HCT116 (cell line): ENCODE measurements at regions not wholly inside any gene's neighbourhood (a gene's known extent, or its start where the extent isn't known, plus 50 kb on each side); places are given as distances from the start of the nearest gene placed in this dataset.

ENCODE experiments used
- ATAC-seq: fragments of 200-7000 bp; cut with Tn5 transposase; 2 replicates; pipeline ENCODE4 v1.9.1; 2020; ENCODE audit warnings: mild to moderate bottlenecking, moderate library complexity
- BruUV-seq: library from RNA; stranded (reverse); fragments of 400-500 nt; replicated peaks from 2 replicates; lab custom pipeline; 2021; lab: Mats Ljungman, UMichigan
- CTCF ChIA-PET: fragments of 300-600 bp; sonication (Branson Sonifier 250); formaldehyde crosslinking; loops from one replicate; lab custom pipeline; 2021; ENCODE audit warnings: antibody characterized with exemption; lab: Charles Lee
- POLR2A ChIA-PET: fragments of 300-600, 350-600 bp; sonication (Branson Sonifier 250); formaldehyde crosslinking; loops from one replicate; lab custom pipeline; 2021; ENCODE audit warnings: antibody characterized with exemption; lab: Charles Lee
- RAD21 ChIA-PET, 2 experiments: fragments of 300-600 bp; sonication (Branson Sonifier 250); formaldehyde crosslinking; loops; one replicate each; lab custom pipeline; 2023; ENCODE audit warnings: low total read pairs in 2 of 2; ENCODE audit not compliant: uncharacterized antibody in 2 of 2, unreplicated experiment in 2 of 2, low non-redundant PET in 1 of 2; lab: Charles Lee
- DNase-seq: peaks from one replicate; pipeline ENCODE4 v3.0.0-alpha.2; 2010; ENCODE audit warnings: low read depth, low spot score
- H2AFZ ChIP-seq: fragments of 200-600 bp; shearing (Covaris generic), sonication (generic); 2 replicates; pipeline ENCODE4 v1.6.1; 2017; ENCODE audit warnings: low read depth, mixed run types, mixed read lengths, antibody characterized with exemption, low read length; ENCODE audit not compliant: poor library complexity, severe bottlenecking
- H3K27ac ChIP-seq: 2 replicates; pipeline ENCODE4 v1.5.1; 2012; ENCODE audit warnings: low read depth, low read length
- H3K27me3 ChIP-seq: fragments of 200-600 bp; sonication (generic); 2 replicates; pipeline ENCODE4 v1.6.1; 2016; ENCODE audit warnings: mixed run types, low read length, mixed read lengths; ENCODE audit not compliant: insufficient read depth
- H3K36me3 ChIP-seq, 2 experiments: fragments of 200-500 bp in 1 of 2; fragments of 200-600 bp in 1 of 2; sonication (Bioruptor generic) in 1 of 2; sonication (generic) in 1 of 2; 2 replicates each; pipeline versions ENCODE4 v1.5.1 to v1.6.1; 2014 to 2016; ENCODE audit warnings: low read length in 2 of 2, inconsistent platforms in 1 of 2, mixed read lengths in 1 of 2, mixed run types in 1 of 2; ENCODE audit not compliant: insufficient read depth in 2 of 2, control insufficient read depth in 1 of 2
- H3K4me1 ChIP-seq, 2 experiments: fragments of 200-600 bp in 1 of 2; sonication (generic) in 1 of 2; 2 replicates each; pipeline versions ENCODE4 v1.5.1 to v1.6.1; 2012 to 2017; ENCODE audit warnings: low read length in 2 of 2, inconsistent platforms in 1 of 2, mild to moderate bottlenecking in 1 of 2, mixed read lengths in 1 of 2, mixed run types in 1 of 2, moderate library complexity in 1 of 2; ENCODE audit not compliant: insufficient read depth in 2 of 2, control insufficient read depth in 1 of 2
- H3K4me2 ChIP-seq: fragments of 200-600 bp; sonication (generic); 2 replicates; pipeline ENCODE4 v1.6.1; 2017; ENCODE audit warnings: mixed run types, low read length, mixed read lengths
- H3K4me3 ChIP-seq, 2 experiments: fragments of 200-600 bp in 1 of 2; sonication (generic) in 1 of 2; replicated peaks in 1 of 2; 2 replicates each; pipeline ENCODE4 v1.5.1; 2011 to 2016; ENCODE audit warnings: low read length in 2 of 2, control low read depth in 1 of 2, low read depth in 1 of 2, mild to moderate bottlenecking in 1 of 2, mixed read lengths in 1 of 2, mixed run types in 1 of 2
- H3K79me2 ChIP-seq: fragments of 200-600 bp; sonication (generic); 2 replicates; pipeline ENCODE4 v1.6.1; 2017; ENCODE audit warnings: mild to moderate bottlenecking, mixed run types, low read length, moderate library complexity, mixed read lengths; ENCODE audit not compliant: insufficient read depth
- H3K9ac ChIP-seq: fragments of 200-600 bp; sonication (generic); 2 replicates; pipeline ENCODE4 v1.6.1; 2016; ENCODE audit warnings: low read length, mixed read lengths
- H3K9me2 ChIP-seq: fragments of 200-600 bp; sonication (generic), shearing (Covaris generic); 2 replicates; pipeline ENCODE4 v1.6.1; 2017; ENCODE audit warnings: mixed run types, mild to moderate bottlenecking, moderate library complexity; ENCODE audit not compliant: insufficient read depth
- H3K9me3 ChIP-seq, 2 experiments: fragments of 200-500 bp in 1 of 2; fragments of 200-600 bp in 1 of 2; sonication (Bioruptor generic) in 1 of 2; sonication (generic) in 1 of 2; 2 replicates each; pipeline ENCODE4 v1.6.1; 2014 to 2017; ENCODE audit warnings: low read length in 2 of 2, mixed read lengths in 2 of 2, inconsistent platforms in 1 of 2, low read depth in 1 of 2, mild to moderate bottlenecking in 1 of 2, mixed run types in 1 of 2, moderate library complexity in 1 of 2; ENCODE audit not compliant: control insufficient read depth in 1 of 2, insufficient read depth in 1 of 2
- H4K20me1 ChIP-seq: fragments of 200-600 bp; sonication (generic), shearing (Covaris generic); 2 replicates; pipeline ENCODE4 v1.6.1; 2017; ENCODE audit warnings: mixed run types, mild to moderate bottlenecking, moderate library complexity; ENCODE audit not compliant: insufficient read depth
- ATF3 ChIP-seq: IDR thresholded peaks from 2 replicates; pipeline ENCODE4 v1.6.1; 2012
- EGR1 ChIP-seq: IDR thresholded peaks from 2 replicates; pipeline ENCODE4 v1.6.1; 2012; ENCODE audit warnings: low read depth
- ELF1 ChIP-seq: IDR thresholded peaks from 2 replicates; pipeline ENCODE4 v1.6.1; 2012; ENCODE audit warnings: low read depth, borderline replicate concordance
- EZH2 ChIP-seq: fragments of 200-600 bp; sonication (generic); IDR thresholded peaks from 2 replicates; pipeline ENCODE4 v1.6.1; 2017; ENCODE audit warnings: antibody characterized with exemption, mixed run types
- POLR2A ChIP-seq: IDR thresholded peaks from 2 replicates; pipeline ENCODE4 v1.7.0; 2011; ENCODE audit warnings: borderline replicate concordance; ENCODE audit not compliant: insufficient read depth, insufficient read length; ENCODE audit errors: extremely low read depth
- POLR2AphosphoS5 ChIP-seq: IDR thresholded peaks from 2 replicates; pipeline ENCODE4 v1.6.1; 2011; ENCODE audit warnings: mild to moderate bottlenecking, low read depth, low read length, moderate library complexity
- RAD21 ChIP-seq: IDR thresholded peaks from 2 replicates; pipeline ENCODE4 v1.6.1; 2012; ENCODE audit warnings: low read depth, mild to moderate bottlenecking
- REST ChIP-seq: IDR thresholded peaks from 2 replicates; pipeline ENCODE4 v1.6.1; 2012; ENCODE audit warnings: low read depth
- SRF ChIP-seq: IDR thresholded peaks from 2 replicates; pipeline ENCODE4 v1.6.1; 2012; ENCODE audit warnings: low read depth
- TCF7L2 ChIP-seq: IDR thresholded peaks from 2 replicates; pipeline ENCODE4 v1.7.0; 2011; ENCODE audit warnings: borderline replicate concordance, inconsistent platforms; ENCODE audit not compliant: insufficient read depth, insufficient read length; ENCODE audit errors: extremely low read depth
- YY1 ChIP-seq: IDR thresholded peaks from 2 replicates; pipeline ENCODE4 v1.6.1; 2011; ENCODE audit warnings: low read length, low read depth, moderate library complexity, mild to moderate bottlenecking; ENCODE audit not compliant: insufficient replicate concordance; ENCODE audit errors: extremely low read depth
- ZBTB33 ChIP-seq: IDR thresholded peaks from 2 replicates; pipeline ENCODE4 v1.6.1; 2011; ENCODE audit warnings: mild to moderate bottlenecking, low read length, moderate library complexity; ENCODE audit not compliant: insufficient replicate concordance; ENCODE audit errors: extremely low read depth
- intact Hi-C: fragments of 100-400 bp; cut with micrococcal nuclease; formaldehyde crosslinking; loops from 2 replicates; pipeline ENCODE4 v1.10.0; 2022

GRCh38 chr12:104870797-104871196 is 87.3 kb downstream of the SLC41A2 start:
- CTCF ChIA-PET = no interaction called here

More at GRCh38 chr12:104870797-104871196, 87.3 kb downstream of the SLC41A2 start:
- Histone ChIP-seq H3K27me3 (no peaks in the 10 kb centered on the region), H3K4me3 (no peak overlapping the region), H3K4me1 (no peaks in the 10 kb centered on the region), H3K9me2 (no peaks in the 10 kb centered on the region), H3K4me2 (no peak overlapping the region), H4K20me1 (no peaks in the 10 kb centered on the region), H3K9ac (no peak overlapping the region), H2AFZ (no peak overlapping the region), H3K9me3 (no peaks in the 10 kb centered on the region), H3K79me2 (no peaks in the 10 kb centered on the region), H3K36me3 (no peaks in the 10 kb centered on the region), H3K27ac (no peak overlapping the region)
- ATAC-seq (no peak), DNase-seq (no peak)
- no TSS peak for BruUV-seq
- intact Hi-C loops = no loop called here
- ChIA-PET RAD21 (no interaction called here), POLR2A (no interaction called here)
- TF ChIP-seq TCF7L2 (no peak), ATF3 (no peak), POLR2A (no peak), EGR1 (no peak), YY1 (no peak), REST (no peak), ELF1 (no peak), RAD21 (no peak), SRF (no peak), POLR2AphosphoS5 (no peak), ZBTB33 (no peak), EZH2 (no peak)
